Lower leg skin (tissue), 3 donors: ENCODE measurements at regions not wholly inside any gene's neighbourhood (a gene's known extent, or its start where the extent isn't known, plus 50 kb on each side); places are given as distances from the start of the nearest gene placed in this dataset.

Experiments
- POLR2A ChIP-seq, 2 donors: fragments of 450-650 bp; IDR thresholded peaks; one replicate each; pipeline ENCODE4 v1.6.1; 2016 to 2017; ENCODE audit warnings: antibody characterized with exemption in 2 of 2, mild to moderate bottlenecking in 1 of 2, moderate library complexity in 1 of 2
- TF ChIP-seq, protein P1 (sequence below), 3 donors: fragments of 450-650 bp; IDR thresholded peaks; one replicate each; pipeline ENCODE4 v1.5.1; 2016; ENCODE audit warnings: antibody characterized with exemption in 3 of 3, mild to moderate bottlenecking in 3 of 3, moderate library complexity in 2 of 3

DNA sequence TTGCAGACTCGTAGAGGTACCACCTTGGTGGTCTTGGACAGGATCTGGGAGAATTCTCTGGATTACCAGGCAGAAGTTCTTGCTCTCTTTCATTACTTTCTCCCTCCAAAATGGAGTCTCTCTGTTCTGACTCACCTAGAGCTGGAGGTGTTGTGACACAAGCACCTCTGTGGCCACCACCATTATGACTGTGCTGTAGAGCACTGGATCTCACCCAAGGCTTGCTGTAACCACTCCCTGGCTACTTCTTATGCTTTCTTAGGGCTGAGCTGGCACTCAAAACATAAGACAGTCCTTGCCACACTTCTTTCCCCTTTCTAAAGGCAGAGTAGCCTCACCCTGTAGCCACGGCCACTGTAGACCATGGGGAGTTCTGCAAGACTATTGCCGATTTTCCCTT lies 296.6 kb upstream of the DIPK2B start:
- TF ChIP-seq, protein P1, sequence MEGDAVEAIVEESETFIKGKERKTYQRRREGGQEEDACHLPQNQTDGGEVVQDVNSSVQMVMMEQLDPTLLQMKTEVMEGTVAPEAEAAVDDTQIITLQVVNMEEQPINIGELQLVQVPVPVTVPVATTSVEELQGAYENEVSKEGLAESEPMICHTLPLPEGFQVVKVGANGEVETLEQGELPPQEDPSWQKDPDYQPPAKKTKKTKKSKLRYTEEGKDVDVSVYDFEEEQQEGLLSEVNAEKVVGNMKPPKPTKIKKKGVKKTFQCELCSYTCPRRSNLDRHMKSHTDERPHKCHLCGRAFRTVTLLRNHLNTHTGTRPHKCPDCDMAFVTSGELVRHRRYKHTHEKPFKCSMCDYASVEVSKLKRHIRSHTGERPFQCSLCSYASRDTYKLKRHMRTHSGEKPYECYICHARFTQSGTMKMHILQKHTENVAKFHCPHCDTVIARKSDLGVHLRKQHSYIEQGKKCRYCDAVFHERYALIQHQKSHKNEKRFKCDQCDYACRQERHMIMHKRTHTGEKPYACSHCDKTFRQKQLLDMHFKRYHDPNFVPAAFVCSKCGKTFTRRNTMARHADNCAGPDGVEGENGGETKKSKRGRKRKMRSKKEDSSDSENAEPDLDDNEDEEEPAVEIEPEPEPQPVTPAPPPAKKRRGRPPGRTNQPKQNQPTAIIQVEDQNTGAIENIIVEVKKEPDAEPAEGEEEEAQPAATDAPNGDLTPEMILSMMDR (IDR thresholded peaks at IDR 0.05), result no peak
- TF ChIP-seq POLR2A (IDR thresholded peaks at IDR 0.05), result no peak
